ENCODE measurements at regions not wholly inside any gene's neighbourhood (a gene's known extent, or its start where the extent isn't known, plus 50 kb on each side); places are given as distances from the start of the nearest gene placed in this dataset.

DNA sequence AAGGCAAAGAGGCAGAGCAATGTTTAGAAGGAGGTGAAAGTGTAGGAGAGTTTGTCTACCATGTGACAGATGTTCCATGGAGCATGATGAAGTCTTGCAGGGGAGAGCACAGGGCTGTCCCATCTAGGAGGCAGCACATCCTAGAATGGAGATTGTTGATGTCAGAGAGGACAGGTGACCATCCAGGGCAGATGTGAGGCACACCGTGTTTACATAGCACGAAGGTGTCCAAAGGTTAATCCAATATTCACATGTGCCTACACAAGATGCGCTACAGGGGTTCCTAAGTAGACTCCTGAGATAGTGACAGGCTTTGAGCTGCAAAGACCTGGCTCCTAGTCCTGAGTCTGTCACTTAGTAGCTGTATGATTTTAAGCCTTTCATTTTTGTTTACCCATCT is 219.3 kb upstream of the SLCO3A1 start:
- no peak for DNase-seq
- Histone ChIP-seq H3K9me3 (no peaks in the 10 kb centered on the region), H3K27ac (no peak overlapping the region), H3K36me3 (no peaks in the 10 kb centered on the region), H3K4me1 (no peaks in the 10 kb centered on the region), H3K27me3 (ENCODE audit: low read depth) (no peaks in the 10 kb centered on the region), H3K4me3 (no peak overlapping the region)
- TF ChIP-seq CTCF (IDR thresholded peaks at IDR 0.05): no peak
- ATAC-seq: no peak
- intact Hi-C loops (cut with DNase I): no loop called here

DNA sequence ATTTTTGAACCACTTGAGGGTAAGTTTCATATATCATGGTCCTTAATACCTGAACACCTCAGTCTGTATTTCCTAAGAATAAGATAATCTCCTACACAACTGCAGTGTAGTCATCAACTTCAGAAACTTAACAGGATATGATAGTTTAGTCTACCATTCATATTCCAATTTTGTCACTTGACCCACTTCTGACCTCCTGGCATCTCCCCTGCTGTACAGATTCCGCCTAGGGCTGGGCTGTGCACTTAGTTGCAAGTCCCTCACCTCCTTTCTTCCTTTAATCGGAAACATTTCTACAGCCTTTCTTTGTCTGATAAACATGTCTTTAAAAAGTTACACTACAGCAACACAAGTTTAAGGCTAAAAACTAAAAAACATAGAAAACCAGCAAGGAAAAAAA is 218.4 kb upstream of the SLCO3A1 start:
- no peaks in the 10 kb centered on the region for H3K9me3 ChIP-seq
- no peak for ATAC-seq
- H3K27ac ChIP-seq: no peak overlapping the region
- no peak for DNase-seq
- intact Hi-C loops (cut with DNase I): no loop called here
- TF ChIP-seq CTCF (IDR thresholded peaks at IDR 0.05): no peak
- H3K27me3 ChIP-seq (ENCODE audit: low read depth): no peaks in the 10 kb centered on the region
- H3K4me1 ChIP-seq: no peaks in the 10 kb centered on the region
- H3K4me3 ChIP-seq: no peak overlapping the region
- no peaks in the 10 kb centered on the region for H3K36me3 ChIP-seq

DNA sequence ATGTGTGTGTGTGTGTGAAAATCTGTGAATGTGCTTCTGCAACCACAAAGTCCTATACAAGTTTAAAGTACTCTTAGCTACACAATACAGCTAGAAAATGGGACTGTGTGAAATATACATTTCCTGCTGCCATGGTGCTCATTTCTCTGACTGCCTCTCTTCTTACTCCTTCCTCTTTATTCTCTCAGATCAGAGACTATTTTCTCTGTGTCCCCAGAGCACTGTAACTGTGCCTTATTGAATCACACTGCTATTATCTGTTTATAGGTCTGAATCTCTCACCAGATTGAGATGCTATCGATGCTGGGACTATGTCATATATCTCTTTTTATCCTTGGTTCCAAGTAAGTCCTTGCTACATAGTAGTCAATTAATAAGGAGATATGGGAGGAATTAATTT is 217.9 kb upstream of the SLCO3A1 start:
- Histone ChIP-seq H3K4me3 (no peak overlapping the region), H3K27me3 (ENCODE audit: low read depth) (no peaks in the 10 kb centered on the region), H3K36me3 (no peaks in the 10 kb centered on the region), H3K27ac (no peak overlapping the region), H3K9me3 (no peaks in the 10 kb centered on the region), H3K4me1 (no peaks in the 10 kb centered on the region)
- TF ChIP-seq CTCF (IDR thresholded peaks at IDR 0.05): no peak
- intact Hi-C loops (cut with DNase I): no loop called here
- DNase-seq (no peak), ATAC-seq (no peak)

DNA sequence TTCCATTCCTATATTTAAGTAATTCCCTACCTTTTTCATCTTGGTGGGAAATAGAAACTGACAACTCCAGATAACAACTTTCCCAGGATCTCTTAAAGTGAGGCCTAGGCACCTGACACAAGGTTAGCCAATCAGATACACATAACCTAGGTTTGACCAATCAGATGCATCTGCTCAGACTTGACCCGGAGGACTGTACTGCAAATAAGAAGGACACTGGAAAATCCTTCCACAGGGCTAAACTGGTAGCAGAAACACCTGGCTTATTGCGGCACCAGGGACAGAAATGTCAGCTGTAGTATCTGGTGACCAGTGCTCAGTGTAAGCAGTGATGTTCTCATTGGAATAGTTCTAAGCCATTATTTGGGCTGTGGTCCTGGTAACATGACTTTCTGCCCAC is 204.5 kb upstream of the SLCO3A1 start:
- Histone ChIP-seq H3K4me1 (no peaks in the 10 kb centered on the region), H3K9me3 (no peaks in the 10 kb centered on the region), H3K27me3 (ENCODE audit: low read depth) (peaks cover 4% of the 10 kb centered on the region), H3K4me3 (no peak overlapping the region), H3K27ac (no peak overlapping the region), H3K36me3 (no peaks in the 10 kb centered on the region)
- ATAC-seq (no peak), DNase-seq (no peak)
- TF ChIP-seq CTCF (IDR thresholded peaks at IDR 0.05): no peak
- intact Hi-C loops (cut with DNase I): no loop called here

- DNase-seq (no peak), ATAC-seq (no peak)
- no peak for TF ChIP-seq CTCF (IDR thresholded peaks at IDR 0.05)
- Histone ChIP-seq H3K4me3 (no peak overlapping the region), H3K36me3 (no peaks in the 10 kb centered on the region), H3K9me3 (no peaks in the 10 kb centered on the region), H3K4me1 (no peaks in the 10 kb centered on the region), H3K27ac (no peak overlapping the region), H3K27me3 (ENCODE audit: low read depth) (peaks cover 4% of the 10 kb centered on the region)
- intact Hi-C loops (cut with DNase I): no loop called here
Measured at GRCh38 chr15:91649831-91650321, 203.6 kb upstream of the SLCO3A1 start.

- Histone ChIP-seq H3K36me3 (no peaks in the 10 kb centered on the region), H3K9me3 (no peaks in the 10 kb centered on the region), H3K4me3 (no peak overlapping the region), H3K27me3 (ENCODE audit: low read depth) (peaks cover 4% of the 10 kb centered on the region), H3K4me1 (no peaks in the 10 kb centered on the region), H3K27ac (no peak overlapping the region)
- no peak for DNase-seq
- intact Hi-C loops (cut with DNase I): no loop called here
- no peak for ATAC-seq
- TF ChIP-seq CTCF (IDR thresholded peaks at IDR 0.05): no peak
Measured at GRCh38 chr15:91651251-91651650, 202.3 kb upstream of the SLCO3A1 start.

Measured in lower lobe of right lung (tissue), 2 donors.